Large intestine (tissue), 3 donors: ENCODE measurements at regions not wholly inside any gene's neighbourhood (a gene's known extent, or its start where the extent isn't known, plus 50 kb on each side); places are given as distances from the start of the nearest gene placed in this dataset.

Experiments
- DNase-seq, 2 donors: peaks; one replicate each; pipeline versions ENCODE4 v3.0.0 to v3.0.0-alpha.2; 2013
- H3K27ac ChIP-seq: one replicate; pipeline ENCODE4 v1.5.1; 2013; ENCODE audit warnings: low read length
- H3K27me3 ChIP-seq: 2 replicates; pipeline ENCODE4 v1.6.1; 2013; ENCODE audit warnings: low read length; ENCODE audit not compliant: control insufficient read depth, insufficient read depth
- H3K36me3 ChIP-seq: 2 replicates; pipeline ENCODE4 v1.6.1; 2013; ENCODE audit warnings: low read length; ENCODE audit not compliant: control insufficient read depth, insufficient read depth
- H3K4me1 ChIP-seq: one replicate; pipeline ENCODE4 v1.6.1; 2013; ENCODE audit warnings: low read length; ENCODE audit not compliant: control insufficient read depth, insufficient read depth
- H3K4me3 ChIP-seq: one replicate; pipeline ENCODE4 v1.5.1; 2013; ENCODE audit warnings: low read length
- H3K9me3 ChIP-seq: one replicate; pipeline ENCODE4 v1.6.1; 2013; ENCODE audit warnings: mild to moderate bottlenecking, low read depth, low read length, moderate library complexity; ENCODE audit not compliant: control insufficient read depth
- WGBS: methylation state at CpG from one replicate; pipeline ENCODE4 v1.1.5; 2013; ENCODE audit warnings: low lambda C conversion rate; ENCODE audit not compliant: insufficient coverage; 5-methylcytosine and 5-hydroxymethylcytosine counted together

GRCh38 chr11:69374110-69374945 is 80.4 kb downstream of the MYEOV start:
- Histone ChIP-seq H3K4me3 (no peak overlapping the region), H3K27me3 (no peaks in the 10 kb centered on the region), H3K9me3 (peaks cover 5% of the 10 kb centered on the region), H3K36me3 (no peaks in the 10 kb centered on the region), H3K4me1 (peaks cover 17% of the 10 kb centered on the region), H3K27ac (no peak overlapping the region)
- peak; percentile 52 to 80 for DNase-seq
- no CpG with 5 or more reads among the region's 22 CpGs for WGBS

GRCh38 chr11:69374946-69375310 is 81.0 kb downstream of the MYEOV start:
- peaks cover 17% of the 10 kb centered on the region for H3K4me1 ChIP-seq
- no peaks in the 10 kb centered on the region for H3K36me3 ChIP-seq
- H3K4me3 ChIP-seq, result no peak overlapping the region
- no peak for DNase-seq
- no CpG with 5 or more reads among the region's 4 CpGs for WGBS
- no peak overlapping the region for H3K27ac ChIP-seq
- H3K9me3 ChIP-seq, result no peaks in the 10 kb centered on the region
- H3K27me3 ChIP-seq, result no peaks in the 10 kb centered on the region

- no peak overlapping the region for H3K27ac ChIP-seq
Observed at GRCh38 chr11:69375316-69376154, 81.6 kb downstream of the MYEOV start.

GRCh38 chr11:69376155-69377028 is 82.4 kb downstream of the MYEOV start:
- H3K4me3 ChIP-seq, result no peak overlapping the region
- H3K36me3 ChIP-seq, result no peaks in the 10 kb centered on the region
- peaks cover 17% of the 10 kb centered on the region for H3K4me1 ChIP-seq
- no CpG with 5 or more reads among the region's 20 CpGs for WGBS
- H3K27ac ChIP-seq, result no peak overlapping the region
- H3K27me3 ChIP-seq, result no peaks in the 10 kb centered on the region
- no peaks in the 10 kb centered on the region for H3K9me3 ChIP-seq
- no peak for DNase-seq

More at GRCh38 chr11:69375316-69376154, 81.6 kb downstream of the MYEOV start:
- WGBS, result 100% methylated on average over 1 of the region's 22 CpGs
- H3K36me3 ChIP-seq, result no peaks in the 10 kb centered on the region
- no peak for DNase-seq
- H3K4me3 ChIP-seq, result no peak overlapping the region
- peaks cover 17% of the 10 kb centered on the region for H3K4me1 ChIP-seq
- no peaks in the 10 kb centered on the region for H3K9me3 ChIP-seq
- no peaks in the 10 kb centered on the region for H3K27me3 ChIP-seq

- no peak overlapping the region for H3K27ac ChIP-seq
Observed at GRCh38 chr11:69377029-69377952, 83.3 kb downstream of the MYEOV start.

GRCh38 chr11:69377953-69378302 is 84.0 kb downstream of the MYEOV start:
- DNase-seq, result no peak
- H3K36me3 ChIP-seq, result no peaks in the 10 kb centered on the region
- no peak overlapping the region for H3K4me3 ChIP-seq
- H3K4me1 ChIP-seq, result peaks cover 17% of the 10 kb centered on the region
- no peaks in the 10 kb centered on the region for H3K27me3 ChIP-seq
- WGBS, result no CpG with 5 or more reads among the region's 13 CpGs
- no peak overlapping the region for H3K27ac ChIP-seq
- no peaks in the 10 kb centered on the region for H3K9me3 ChIP-seq

More at GRCh38 chr11:69377029-69377952, 83.3 kb downstream of the MYEOV start:
- Histone ChIP-seq H3K4me1 (peaks cover 17% of the 10 kb centered on the region), H3K4me3 (no peak overlapping the region), H3K9me3 (no peaks in the 10 kb centered on the region), H3K27me3 (no peaks in the 10 kb centered on the region), H3K36me3 (no peaks in the 10 kb centered on the region)
- no peak for DNase-seq
- WGBS, result no CpG with 5 or more reads among the region's 54 CpGs

- no peaks in the 10 kb centered on the region for H3K9me3 ChIP-seq
- DNase-seq, result no peak
- no CpG with 5 or more reads among the region's 29 CpGs for WGBS
- H3K4me3 ChIP-seq, result no peak overlapping the region
- H3K27me3 ChIP-seq, result no peaks in the 10 kb centered on the region
- H3K4me1 ChIP-seq, result peaks cover 17% of the 10 kb centered on the region
- H3K27ac ChIP-seq, result no peak overlapping the region
- H3K36me3 ChIP-seq, result no peaks in the 10 kb centered on the region
Observed at GRCh38 chr11:69378303-69379141, 84.6 kb downstream of the MYEOV start.

- no peak for DNase-seq
- H3K4me3 ChIP-seq, result no peak overlapping the region
- H3K4me1 ChIP-seq, result peaks cover 10% of the 10 kb centered on the region
- H3K9me3 ChIP-seq, result no peaks in the 10 kb centered on the region
- no peaks in the 10 kb centered on the region for H3K27me3 ChIP-seq
- no CpG with 5 or more reads among the region's 20 CpGs for WGBS
- H3K27ac ChIP-seq, result no peak overlapping the region
- no peaks in the 10 kb centered on the region for H3K36me3 ChIP-seq
Observed at GRCh38 chr11:69380451-69380901, 86.5 kb downstream of the MYEOV start.
